GM18868 (cell line): ENCODE measurements at regions not wholly inside any gene's neighbourhood (a gene's known extent, or its start where the extent isn't known, plus 50 kb on each side); places are given as distances from the start of the nearest gene placed in this dataset.

Source experiments
- ATAC-seq: cut with Tn5 transposase; IDR thresholded peaks from one replicate; pipeline ENCODE4 v1.9.1; 2021; ENCODE audit warnings: mild to moderate bottlenecking, moderate library complexity; ENCODE audit not compliant: unreplicated experiment

- no peak for ATAC-seq
Observed at GRCh38 chr10:31647861-31648260, 280.8 kb downstream of the ARHGAP12 start.

- no peak for ATAC-seq
Observed at GRCh38 chr10:31646519-31646918, 282.1 kb downstream of the ARHGAP12 start.

GRCh38 chr10:31645786-31646185, 282.8 kb downstream of the ARHGAP12 start:
- no peak for ATAC-seq

GRCh38 chr10:31644931-31645633, 283.5 kb downstream of the ARHGAP12 start:
- no peak for ATAC-seq

GRCh38 chr10:31642281-31642680, 286.4 kb downstream of the ARHGAP12 start:
- ATAC-seq, result no peak

GRCh38 chr10:31635415-31636065, 293.1 kb downstream of the ARHGAP12 start:
- ATAC-seq, result no peak

GRCh38 chr10:31635009-31635408, 293.6 kb downstream of the ARHGAP12 start:
- no peak for ATAC-seq

GRCh38 chr10:31630861-31631567, 297.6 kb downstream of the ARHGAP12 start:
- peak; percentile 47 for ATAC-seq

GRCh38 chr10:31625566-31625965, 303.1 kb downstream of the ARHGAP12 start:
- no peak for ATAC-seq

GRCh38 chr10:31624611-31625010, 304.0 kb downstream of the ARHGAP12 start:
- no peak for ATAC-seq

- ATAC-seq, result no peak
Observed at GRCh38 chr10:31623947-31624346, 304.7 kb downstream of the ARHGAP12 start.

GRCh38 chr10:31623466-31623865, 304.4 kb downstream of the ZEB1 start:
- ATAC-seq, result no peak

- no peak for ATAC-seq
Observed at GRCh38 chr10:31622978-31623377, 304.0 kb downstream of the ZEB1 start.

GRCh38 chr10:31621733-31622132, 302.7 kb downstream of the ZEB1 start:
- no peak for ATAC-seq

GRCh38 chr10:31620226-31621151, 301.5 kb downstream of the ZEB1 start:
- no peak for ATAC-seq

GRCh38 chr10:31619531-31620061, 300.6 kb downstream of the ZEB1 start:
- no peak for ATAC-seq

GRCh38 chr10:31618541-31619291, 299.7 kb downstream of the ZEB1 start:
- no peak for ATAC-seq

GRCh38 chr10:31617757-31618156, 298.7 kb downstream of the ZEB1 start:
- ATAC-seq, result no peak

GRCh38 chr10:31617133-31617532, 298.1 kb downstream of the ZEB1 start:
- ATAC-seq, result no peak

GRCh38 chr10:31615129-31615528, 296.1 kb downstream of the ZEB1 start:
- ATAC-seq, result no peak
